H1 (cell line): ENCODE measurements at regions not wholly inside any gene's neighbourhood (a gene's known extent, or its start where the extent isn't known, plus 50 kb on each side); places are given as distances from the start of the nearest gene placed in this dataset.

Experiments
- ASH2L ChIP-seq: fragments of 200-600, 300-600 bp; sonication (generic); IDR thresholded peaks from one replicate; pipeline ENCODE4 v1.7.1; 2017; ENCODE audit warnings: low read length
- BRCA1 ChIP-seq: IDR thresholded peaks from 2 replicates; pipeline ENCODE4 v1.6.1; 2012; ENCODE audit warnings: low read depth, low read length, improper control_type of control experiment
- CEBPB ChIP-seq: IDR thresholded peaks from 2 replicates; pipeline ENCODE4 v1.6.1; 2012; ENCODE audit warnings: low read depth, low read length
- CHD1 ChIP-seq: IDR thresholded peaks from 2 replicates; pipeline ENCODE4 v1.6.1; 2012; ENCODE audit warnings: low read depth, low read length, improper control_type of control experiment
- CTBP2 ChIP-seq: IDR thresholded peaks from 2 replicates; pipeline ENCODE4 v1.7.0; 2011; ENCODE audit warnings: borderline replicate concordance, mild to moderate bottlenecking, moderate library complexity, mixed read lengths, low read length; ENCODE audit not compliant: insufficient read depth, insufficient read length
- HDAC6 ChIP-seq: IDR thresholded peaks from one replicate; pipeline ENCODE4 v1.7.1; 2012; ENCODE audit warnings: low read depth, mild to moderate bottlenecking, inconsistent platforms, low read length, moderate library complexity
- KDM4A ChIP-seq: IDR thresholded peaks from one replicate; pipeline ENCODE4 v1.7.1; 2012; ENCODE audit warnings: low read depth, mild to moderate bottlenecking, moderate library complexity, low read length, inconsistent platforms; ENCODE audit not compliant: severe bottlenecking
- POLR2AphosphoS5 ChIP-seq: IDR thresholded peaks from 2 replicates; pipeline ENCODE4 v1.6.1; 2011; ENCODE audit warnings: low read depth, low read length
- RFX5 ChIP-seq: IDR thresholded peaks from 2 replicates; pipeline ENCODE4 v1.6.1; 2011; ENCODE audit warnings: low read depth, low read length, improper control_type of control experiment, borderline replicate concordance
- RXRA ChIP-seq: IDR thresholded peaks from 2 replicates; pipeline ENCODE4 v1.6.1; 2011; ENCODE audit warnings: low read depth, mild to moderate bottlenecking, low read length, moderate library complexity; ENCODE audit not compliant: insufficient read depth
- TAF1 ChIP-seq: IDR thresholded peaks from 2 replicates; pipeline ENCODE4 v1.6.1; 2011; ENCODE audit warnings: mild to moderate bottlenecking, low read depth, low read length
- TBP ChIP-seq: IDR thresholded peaks from 2 replicates; pipeline ENCODE4 v1.6.1; 2011; ENCODE audit warnings: low read depth, low read length, improper control_type of control experiment
- TF ChIP-seq, protein P1 (sequence below), 3 experiments: IDR thresholded peaks; 1 replicate in 2 of 3; 2 replicates in 1 of 3; pipeline versions ENCODE4 v1.5.1 to v1.6.1; 2011; ENCODE audit warnings: low read length in 3 of 3, mild to moderate bottlenecking in 3 of 3, inconsistent platforms in 2 of 3, low read depth in 1 of 3, moderate library complexity in 1 of 3; ENCODE audit not compliant: insufficient read depth in 1 of 3; ENCODE audit errors: control extremely low read depth in 1 of 3

DNA sequence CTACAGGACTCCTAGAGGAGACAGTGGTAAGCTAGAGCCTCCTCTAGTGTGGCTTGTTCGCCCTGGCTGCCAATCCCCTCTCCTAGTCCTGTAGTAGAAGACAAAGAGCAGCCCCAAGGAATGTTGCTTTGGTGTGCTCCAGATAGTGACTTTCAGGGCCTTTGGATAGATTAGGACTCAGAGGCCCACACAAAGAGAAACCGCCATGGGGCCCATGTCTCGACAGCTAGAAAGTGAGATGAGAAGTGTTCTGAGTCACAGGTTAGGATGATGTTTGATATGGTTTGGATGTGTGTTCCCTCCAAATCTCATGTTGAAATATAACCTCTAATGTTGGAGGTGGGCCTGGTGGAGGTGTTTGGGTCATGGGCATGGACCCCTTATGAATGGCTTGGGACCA lies 51.8 kb upstream of the JDP2 start:
- TF ChIP-seq, protein P1, sequence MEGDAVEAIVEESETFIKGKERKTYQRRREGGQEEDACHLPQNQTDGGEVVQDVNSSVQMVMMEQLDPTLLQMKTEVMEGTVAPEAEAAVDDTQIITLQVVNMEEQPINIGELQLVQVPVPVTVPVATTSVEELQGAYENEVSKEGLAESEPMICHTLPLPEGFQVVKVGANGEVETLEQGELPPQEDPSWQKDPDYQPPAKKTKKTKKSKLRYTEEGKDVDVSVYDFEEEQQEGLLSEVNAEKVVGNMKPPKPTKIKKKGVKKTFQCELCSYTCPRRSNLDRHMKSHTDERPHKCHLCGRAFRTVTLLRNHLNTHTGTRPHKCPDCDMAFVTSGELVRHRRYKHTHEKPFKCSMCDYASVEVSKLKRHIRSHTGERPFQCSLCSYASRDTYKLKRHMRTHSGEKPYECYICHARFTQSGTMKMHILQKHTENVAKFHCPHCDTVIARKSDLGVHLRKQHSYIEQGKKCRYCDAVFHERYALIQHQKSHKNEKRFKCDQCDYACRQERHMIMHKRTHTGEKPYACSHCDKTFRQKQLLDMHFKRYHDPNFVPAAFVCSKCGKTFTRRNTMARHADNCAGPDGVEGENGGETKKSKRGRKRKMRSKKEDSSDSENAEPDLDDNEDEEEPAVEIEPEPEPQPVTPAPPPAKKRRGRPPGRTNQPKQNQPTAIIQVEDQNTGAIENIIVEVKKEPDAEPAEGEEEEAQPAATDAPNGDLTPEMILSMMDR (IDR thresholded peaks at IDR 0.05; ENCODE audit: control extremely low read depth in 1 of 3, insufficient read depth in 1 of 3, low read depth in 1 of 3, low read length in 3 of 3), result no peak
- TF ChIP-seq ASH2L, result no peak
- no peak for TF ChIP-seq HDAC6
- TF ChIP-seq BRCA1, result no peak
- TF ChIP-seq TBP, result no peak
- TF ChIP-seq RXRA, result no peak
- TF ChIP-seq TAF1, result no peak
- no peak for TF ChIP-seq KDM4A
- no peak for TF ChIP-seq POLR2AphosphoS5
- TF ChIP-seq CTBP2, result no peak
- no peak for TF ChIP-seq CHD1
- no peak for TF ChIP-seq CEBPB
- TF ChIP-seq RFX5, result no peak
